Right atrium auricular region (tissue), 2 donors: ENCODE measurements at regions not wholly inside any gene's neighbourhood (a gene's known extent, or its start where the extent isn't known, plus 50 kb on each side); places are given as distances from the start of the nearest gene placed in this dataset.
"Not testable (repeated sequence)": the region's sequence is repeated elsewhere in the genome, so short reads cannot be mapped to it uniquely, and the experiment has no call there.

ENCODE experiments used
- DNase-seq: peaks from one replicate; pipeline ENCODE4 v3.0.0-alpha.2; 2019; ENCODE audit warnings: low spot score
- H3K27ac ChIP-seq, 2 donors: fragments of 200-600 bp; sonication (generic); 1 replicate in 1 of 2; 2 replicates in 1 of 2; pipeline ENCODE4 v1.5.1; 2016 to 2019
- H3K27me3 ChIP-seq, 2 donors: fragments of 200-600 bp; sonication (generic); one replicate each; pipeline versions ENCODE4 v1.5.1 to v1.6.0; 2017 to 2019
- H3K36me3 ChIP-seq: fragments of 200-600 bp; sonication (generic); one replicate; pipeline ENCODE4 v1.5.1; 2016
- H3K4me1 ChIP-seq, 2 donors: fragments of 200-600 bp; sonication (generic); one replicate each; pipeline versions ENCODE4 v1.5.1 to v1.6.0; 2017 to 2019
- H3K4me3 ChIP-seq, 2 donors: fragments of 200-600 bp; sonication (generic); 1 replicate in 1 of 2; 2 replicates in 1 of 2; pipeline ENCODE4 v1.5.1; 2017 to 2019; ENCODE audit warnings: mild to moderate bottlenecking in 1 of 2, moderate library complexity in 1 of 2
- H3K9me3 ChIP-seq, 2 donors: fragments of 200-600 bp; sonication (generic); one replicate each; pipeline ENCODE4 v1.5.1; 2019
- TF ChIP-seq, protein P1 (sequence below), 2 donors: fragments of 200-600 bp; sonication (generic); IDR thresholded peaks; one replicate each; pipeline ENCODE4 v1.5.1; 2019; ENCODE audit warnings: antibody characterized with exemption in 2 of 2

DNA sequence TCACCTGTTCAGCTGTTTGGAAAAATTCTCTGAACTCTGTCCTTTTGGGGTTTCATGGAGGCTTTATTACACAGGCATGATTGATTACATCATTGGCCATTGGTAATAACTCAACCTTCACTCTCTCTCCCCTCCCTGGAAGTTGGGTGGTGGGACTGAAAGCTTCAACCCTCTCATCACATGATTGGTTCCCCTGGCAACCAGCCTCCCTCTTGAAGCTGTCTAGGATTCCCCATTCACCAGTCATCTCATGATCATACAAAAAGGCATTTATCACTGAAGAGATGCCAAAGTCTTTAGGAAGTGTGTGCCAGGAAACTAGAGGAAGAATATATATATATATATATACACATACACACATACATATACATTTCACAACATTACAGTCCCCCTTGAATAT, 228.5 kb downstream of the ZNF326 start:
- Histone ChIP-seq H3K36me3 (no peaks in the 10 kb centered on the region), H3K4me3 (no peak overlapping the region), H3K9me3 (no peaks in the 10 kb centered on the region), H3K27me3 (no peaks in the 10 kb centered on the region), H3K4me1 (no peaks in the 10 kb centered on the region), H3K27ac (no peak overlapping the region)
- DNase-seq, result no peak
- TF ChIP-seq, protein P1, sequence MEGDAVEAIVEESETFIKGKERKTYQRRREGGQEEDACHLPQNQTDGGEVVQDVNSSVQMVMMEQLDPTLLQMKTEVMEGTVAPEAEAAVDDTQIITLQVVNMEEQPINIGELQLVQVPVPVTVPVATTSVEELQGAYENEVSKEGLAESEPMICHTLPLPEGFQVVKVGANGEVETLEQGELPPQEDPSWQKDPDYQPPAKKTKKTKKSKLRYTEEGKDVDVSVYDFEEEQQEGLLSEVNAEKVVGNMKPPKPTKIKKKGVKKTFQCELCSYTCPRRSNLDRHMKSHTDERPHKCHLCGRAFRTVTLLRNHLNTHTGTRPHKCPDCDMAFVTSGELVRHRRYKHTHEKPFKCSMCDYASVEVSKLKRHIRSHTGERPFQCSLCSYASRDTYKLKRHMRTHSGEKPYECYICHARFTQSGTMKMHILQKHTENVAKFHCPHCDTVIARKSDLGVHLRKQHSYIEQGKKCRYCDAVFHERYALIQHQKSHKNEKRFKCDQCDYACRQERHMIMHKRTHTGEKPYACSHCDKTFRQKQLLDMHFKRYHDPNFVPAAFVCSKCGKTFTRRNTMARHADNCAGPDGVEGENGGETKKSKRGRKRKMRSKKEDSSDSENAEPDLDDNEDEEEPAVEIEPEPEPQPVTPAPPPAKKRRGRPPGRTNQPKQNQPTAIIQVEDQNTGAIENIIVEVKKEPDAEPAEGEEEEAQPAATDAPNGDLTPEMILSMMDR (IDR thresholded peaks at IDR 0.05), result no peak

DNA sequence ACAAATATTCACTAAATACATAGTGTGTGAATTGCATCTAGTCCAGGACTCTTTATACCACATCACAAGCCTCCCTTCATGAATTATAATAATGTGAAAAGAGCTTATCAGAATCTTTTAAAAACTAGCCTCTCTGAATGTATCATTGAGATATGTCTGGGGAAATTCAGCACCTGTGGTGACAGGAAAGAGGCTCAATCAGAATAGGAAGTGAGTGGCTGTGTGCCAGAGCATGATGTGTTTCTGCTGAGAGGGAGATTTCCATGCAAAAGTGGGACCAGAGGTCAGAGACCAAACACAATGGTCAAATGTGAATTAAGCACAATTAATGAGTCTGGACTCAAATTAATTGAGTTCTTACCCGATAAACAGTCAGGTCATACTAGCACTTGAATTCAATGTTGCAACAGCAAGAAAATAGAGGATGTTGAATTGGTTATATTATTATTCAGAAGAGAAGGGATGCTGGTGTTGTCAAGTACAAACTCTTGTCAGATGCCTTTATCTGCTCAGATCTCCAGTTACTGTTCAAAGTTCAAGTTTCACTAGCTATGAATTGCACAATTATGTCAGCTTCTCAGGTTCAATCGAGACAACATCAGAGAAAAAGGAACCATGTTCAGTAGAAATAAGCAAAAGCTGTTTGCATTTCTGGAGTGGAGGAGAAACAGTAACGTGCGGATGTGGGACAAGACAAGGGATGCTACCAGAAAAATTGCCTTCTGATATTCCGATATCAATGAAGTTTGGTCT, 226.2 kb downstream of the ZNF326 start:
- H3K27ac ChIP-seq, result no peak overlapping the region
- H3K9me3 ChIP-seq, result no peaks in the 10 kb centered on the region
- TF ChIP-seq, protein P1 (IDR thresholded peaks at IDR 0.05), result no peak
- DNase-seq, result no peak
- H3K4me3 ChIP-seq, result no peak overlapping the region
- H3K27me3 ChIP-seq, result no peaks in the 10 kb centered on the region
- no peaks in the 10 kb centered on the region for H3K36me3 ChIP-seq
- H3K4me1 ChIP-seq, result no peaks in the 10 kb centered on the region

DNA sequence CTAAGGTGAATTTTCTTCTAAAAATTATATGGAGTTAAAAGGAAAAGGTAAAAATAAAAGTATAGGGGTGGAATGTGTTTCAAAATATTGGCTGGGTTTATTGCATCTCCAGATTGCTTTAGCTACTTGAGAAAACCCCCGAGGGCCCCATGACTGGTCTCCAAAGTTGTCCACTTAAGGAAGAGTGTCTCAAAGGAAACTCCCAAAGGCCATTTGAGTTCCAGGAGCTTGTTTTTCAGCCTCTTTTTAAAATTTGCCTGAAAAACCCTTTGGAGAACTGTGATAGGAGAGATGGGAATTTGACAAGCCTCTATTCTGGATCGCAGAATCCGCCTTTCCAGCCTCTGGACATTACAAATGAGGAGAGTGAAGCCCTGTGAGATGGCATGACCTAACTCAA, 225.6 kb downstream of the ZNF326 start:
- no peaks in the 10 kb centered on the region for H3K27me3 ChIP-seq
- H3K4me3 ChIP-seq, result no peak overlapping the region
- no peaks in the 10 kb centered on the region for H3K36me3 ChIP-seq
- TF ChIP-seq, protein P1 (IDR thresholded peaks at IDR 0.05), result no peak
- H3K4me1 ChIP-seq, result no peaks in the 10 kb centered on the region
- H3K9me3 ChIP-seq, result no peaks in the 10 kb centered on the region
- DNase-seq, result no peak
- H3K27ac ChIP-seq, result no peak overlapping the region

DNA sequence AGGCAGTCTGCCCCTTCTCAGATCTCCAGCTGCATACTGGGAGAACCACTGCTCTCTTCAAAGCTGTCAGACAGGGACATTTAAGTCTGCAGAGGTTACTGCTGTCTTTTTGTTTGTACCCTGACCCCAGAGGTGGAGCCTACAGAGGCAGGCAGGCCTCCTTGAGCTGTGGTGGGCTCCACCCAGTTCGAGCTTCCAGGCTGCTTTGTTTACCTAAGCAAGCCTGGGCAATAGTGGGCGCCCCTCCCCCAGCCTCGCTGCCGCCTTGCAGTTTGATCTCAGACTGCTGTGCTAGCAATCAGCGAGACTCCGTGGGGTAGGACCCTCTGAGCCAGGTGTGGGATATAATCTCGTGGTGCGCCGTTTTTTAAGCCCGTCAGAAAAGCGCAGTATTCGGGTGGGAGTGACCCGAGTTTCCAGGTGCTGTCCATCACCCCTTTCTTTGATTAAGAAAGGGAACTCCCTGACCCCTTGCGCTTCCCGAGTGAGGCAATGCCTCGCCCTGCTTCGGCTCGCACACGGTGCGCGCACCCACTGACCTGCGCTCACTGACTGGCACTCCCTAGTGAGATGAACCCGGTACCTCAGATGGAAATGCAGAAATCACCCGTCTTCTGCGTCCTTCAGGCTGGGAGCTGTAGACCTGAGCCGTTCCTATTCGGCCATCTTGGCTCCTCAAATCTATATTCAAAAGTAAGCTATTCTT, 224.4 kb downstream of the ZNF326 start:
- not testable (repeated sequence) for H3K27ac ChIP-seq, H3K36me3 ChIP-seq, H3K4me3 ChIP-seq, DNase-seq, H3K4me1 ChIP-seq, H3K9me3 ChIP-seq, H3K27me3 ChIP-seq

DNA sequence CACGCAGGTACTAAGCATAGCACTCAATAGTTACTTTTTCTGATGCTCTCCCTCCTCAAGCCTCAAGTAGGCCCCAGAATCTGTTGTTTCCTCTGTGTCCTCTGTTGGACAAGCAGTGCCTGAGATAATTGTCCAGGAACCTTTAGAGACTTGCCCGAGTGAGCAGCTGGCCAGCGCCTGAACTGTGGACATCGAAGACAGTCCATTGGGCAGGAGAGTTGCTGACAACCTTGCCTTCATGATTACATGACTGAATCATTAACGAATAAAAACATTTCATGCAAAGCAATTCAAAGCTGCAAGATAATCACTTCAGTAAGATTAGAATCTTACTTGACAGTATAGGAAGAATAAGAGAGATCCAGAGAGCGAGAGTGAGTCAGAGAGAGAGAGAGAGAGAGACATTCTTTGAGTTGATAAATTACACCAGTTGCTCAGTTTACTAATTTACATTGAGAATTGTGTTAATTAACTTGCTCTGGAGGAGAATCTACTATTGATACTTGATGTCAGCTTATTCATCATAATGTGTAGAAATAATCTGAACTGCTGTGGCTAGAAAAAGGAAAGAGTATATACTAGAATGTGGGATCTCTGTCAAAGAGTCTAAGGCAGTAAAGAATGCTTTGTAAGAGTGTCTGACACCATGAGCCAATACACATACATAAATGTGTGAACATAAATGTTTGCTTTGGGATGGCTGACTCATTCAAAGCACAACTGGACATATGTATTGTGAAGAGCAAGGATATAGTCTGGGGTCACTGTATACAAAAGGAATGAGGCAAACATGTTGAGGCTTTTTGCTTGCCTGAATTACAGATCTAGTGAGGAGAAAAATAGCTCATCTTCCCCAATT, 216.0 kb downstream of the ZNF326 start:
- TF ChIP-seq, protein P1 (IDR thresholded peaks at IDR 0.05), result no peak

DNA sequence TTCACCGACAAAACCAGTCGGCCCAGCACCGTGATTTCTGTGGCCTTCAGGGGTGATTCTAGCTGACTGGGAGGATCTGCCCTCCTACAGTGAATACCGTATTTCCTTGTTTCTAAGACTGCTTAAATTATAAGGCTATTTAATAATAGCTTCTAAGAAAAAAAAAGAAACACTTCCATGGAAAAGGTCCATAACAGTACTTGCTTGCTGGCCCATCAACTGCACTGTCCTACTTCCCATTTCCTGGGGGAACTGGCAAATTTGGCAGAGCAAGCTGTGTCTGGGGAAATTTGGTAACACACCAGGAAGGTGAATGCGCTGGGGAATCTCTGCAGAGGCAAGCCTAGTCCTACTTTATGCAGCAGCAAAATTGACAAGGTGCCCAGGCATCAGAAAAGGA, 214.0 kb downstream of the ZNF326 start:
- no peak for DNase-seq
- H3K9me3 ChIP-seq, result no peaks in the 10 kb centered on the region
- no peak overlapping the region for H3K27ac ChIP-seq
- TF ChIP-seq, protein P1 (IDR thresholded peaks at IDR 0.05), result no peak
- no peak overlapping the region for H3K4me3 ChIP-seq
- no peaks in the 10 kb centered on the region for H3K27me3 ChIP-seq
- H3K36me3 ChIP-seq, result no peaks in the 10 kb centered on the region
- H3K4me1 ChIP-seq, result no peaks in the 10 kb centered on the region

More for the DNA sequence above, 216.0 kb downstream of the ZNF326 start:
- H3K9me3 ChIP-seq, result no peaks in the 10 kb centered on the region
- H3K27ac ChIP-seq, result no peak overlapping the region
- no peaks in the 10 kb centered on the region for H3K27me3 ChIP-seq
- no peak for DNase-seq
- H3K36me3 ChIP-seq, result no peaks in the 10 kb centered on the region
- no peak overlapping the region for H3K4me3 ChIP-seq
- H3K4me1 ChIP-seq, result no peaks in the 10 kb centered on the region
